Kidney (tissue), 13 donors: ENCODE measurements at regions not wholly inside any gene's neighbourhood (a gene's known extent, or its start where the extent isn't known, plus 50 kb on each side); places are given as distances from the start of the nearest gene placed in this dataset.

Source experiments
- DNase-seq, 5 donors: peaks; one replicate each; pipeline ENCODE4 v3.0.0-alpha.2; 2013 to 2020
- FAIRE-seq: peaks from 2 replicates; lab custom pipeline; 2012; peaks lifted over from hg19 to GRCh38; lab: Jason Lieb, UNC
- H3K27ac ChIP-seq, 2 donors: one replicate each; pipeline ENCODE4 v1.7.0; 2013; ENCODE audit warnings: low read depth in 2 of 2, low read length in 2 of 2, inconsistent platforms in 1 of 2
- H3K27me3 ChIP-seq: one replicate; pipeline ENCODE4 v1.7.1; 2013; ENCODE audit warnings: low read length, inconsistent platforms; ENCODE audit not compliant: control insufficient read depth, insufficient read depth
- H3K36me3 ChIP-seq, 3 donors: one replicate each; pipeline versions ENCODE4 v1.7.0 to v1.7.1; 2013; ENCODE audit warnings: low read length in 3 of 3, control low read depth in 1 of 3, inconsistent platforms in 1 of 3; ENCODE audit not compliant: insufficient read depth in 3 of 3, control insufficient read depth in 2 of 3
- H3K4me1 ChIP-seq, 3 donors: one replicate each; pipeline versions ENCODE4 v1.7.0 to v1.7.1; 2013; ENCODE audit warnings: low read length in 3 of 3, inconsistent platforms in 1 of 3, low read depth in 1 of 3; ENCODE audit not compliant: control insufficient read depth in 2 of 3, insufficient read depth in 2 of 3
- H3K4me3 ChIP-seq, 3 donors: one replicate each; pipeline versions ENCODE4 v1.7.0 to v1.8.1; 2013; ENCODE audit warnings: low read length in 3 of 3, control low read depth in 1 of 3, inconsistent platforms in 1 of 3
- H3K9ac ChIP-seq, 3 donors: one replicate each; pipeline versions ENCODE4 v1.7.0 to v1.7.1; 2013; ENCODE audit warnings: low read length in 3 of 3, control low read depth in 1 of 3, inconsistent platforms in 1 of 3
- H3K9me3 ChIP-seq, 3 donors: one replicate each; pipeline versions ENCODE4 v1.7.0 to v1.7.1; 2013; ENCODE audit warnings: low read length in 3 of 3, control low read depth in 1 of 3, inconsistent platforms in 1 of 3; ENCODE audit not compliant: control insufficient read depth in 2 of 3, insufficient read depth in 1 of 3
- CTCF ChIP-seq: IDR thresholded peaks from 3 replicates; pipeline ENCODE4 v1.5.1; 2012; ENCODE audit warnings: mild to moderate bottlenecking, moderate library complexity, borderline replicate concordance; ENCODE audit not compliant: insufficient read depth; ENCODE audit errors: extremely low read depth
- intact Hi-C: fragments of 100-400 bp; cut with DNase I; formaldehyde crosslinking; loops from one replicate; pipeline ENCODE4 v1.11.1; 2022
- donor health status: control.
- donor health status: control.
- donor health status: control.
- donor health status: control.
- donor health status: control.
- donor health status: DM: yes; HTN: yes; CAD: no.
- donor health status: Normal renal cell carcinoma (clear cell type).

- no peak overlapping the region for H3K27ac ChIP-seq
- no peak for DNase-seq
- H3K36me3 ChIP-seq = no peaks in the 10 kb centered on the region
- no peak overlapping the region for H3K4me3 ChIP-seq
- peaks cover 4% of the 10 kb centered on the region for H3K27me3 ChIP-seq
- H3K9ac ChIP-seq = no peak overlapping the region
- no peak for TF ChIP-seq CTCF
- peaks cover 0 to 9% (median 9%) of the 10 kb centered on the region in 3 donors for H3K4me1 ChIP-seq
- no peak for FAIRE-seq
- no peaks in the 10 kb centered on the region for H3K9me3 ChIP-seq
- intact Hi-C loops = loop anchor here (5.0 kb wide), 1 partner anchor 753 kb away; no protein-coding TSS in a partner anchor
These were observed 103.3 kb downstream of the C5orf15 start for GRCh38 chr5:133865113-133865512.

- H3K36me3 ChIP-seq = no peaks in the 10 kb centered on the region
- no peak for DNase-seq
- TF ChIP-seq CTCF = no peak
- peaks cover 3% of the 10 kb centered on the region for H3K27me3 ChIP-seq
- FAIRE-seq = no peak
- H3K27ac ChIP-seq = no peak overlapping the region
- H3K9ac ChIP-seq = no peak overlapping the region
- no peak overlapping the region for H3K4me3 ChIP-seq
- H3K4me1 ChIP-seq = peaks cover 0 to 5% (median 5%) of the 10 kb centered on the region in 3 donors
- intact Hi-C loops = loop anchor here (5.0 kb wide), 1 partner anchor 752 kb away; no protein-coding TSS in a partner anchor
- no peaks in the 10 kb centered on the region for H3K9me3 ChIP-seq
These were observed 103.7 kb downstream of the C5orf15 start for GRCh38 chr5:133864711-133865110.

DNA sequence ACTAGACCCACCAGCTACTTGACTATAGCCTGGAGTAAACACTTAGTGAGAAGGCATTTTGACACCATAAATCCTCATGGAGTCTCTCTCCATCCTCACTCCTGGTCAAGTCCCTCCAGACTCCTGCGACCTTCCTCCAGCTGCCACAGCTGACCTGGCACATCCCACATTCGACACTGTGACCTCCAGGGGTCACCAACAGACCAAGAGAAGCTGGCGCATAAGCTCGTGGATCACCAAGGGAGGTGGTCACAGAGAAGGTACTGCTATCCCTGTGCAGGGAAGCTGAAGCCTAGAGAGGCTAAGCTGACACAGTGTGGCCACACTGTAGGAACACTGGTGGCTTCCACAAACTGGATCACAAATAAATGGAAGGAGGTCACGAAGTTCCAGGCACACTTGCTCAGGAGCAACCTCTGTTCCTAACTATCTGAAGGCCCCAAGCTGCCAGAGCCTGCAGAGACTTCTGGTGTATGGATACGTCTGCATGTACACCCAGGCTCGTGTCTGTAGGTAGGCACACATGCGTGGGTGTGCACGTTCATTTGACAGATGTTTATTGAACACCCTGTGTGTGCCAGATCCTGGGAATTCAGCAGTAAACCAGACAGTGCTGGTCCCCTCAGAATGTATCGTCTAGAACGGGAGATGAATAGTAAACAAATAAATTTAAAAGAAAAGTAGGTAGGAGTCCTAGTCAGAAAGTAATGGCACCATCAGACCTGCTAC lies 104.4 kb downstream of the C5orf15 start:
- intact Hi-C loops = no loop called here
- Histone ChIP-seq H3K9ac (no peak overlapping the region), H3K9me3 (no peaks in the 10 kb centered on the region), H3K4me1 (no peaks in the 10 kb centered on the region), H3K27me3 (no peaks in the 10 kb centered on the region), H3K36me3 (no peaks in the 10 kb centered on the region), H3K4me3 (no peak overlapping the region), H3K27ac (no peak overlapping the region)
- FAIRE-seq = no peak
- DNase-seq = no peak
- no peak for TF ChIP-seq CTCF
